HG02571 (cell line): ENCODE measurements at regions not wholly inside any gene's neighbourhood (a gene's known extent, or its start where the extent isn't known, plus 50 kb on each side); places are given as distances from the start of the nearest gene placed in this dataset.

Experiments
- ATAC-seq: cut with Tn5 transposase; IDR thresholded peaks from one replicate; pipeline ENCODE4 v1.9.1; 2021; ENCODE audit warnings: mild to moderate bottlenecking, moderate library complexity; ENCODE audit not compliant: unreplicated experiment

GRCh38 chr2:136226903-136227302 lies 109.0 kb upstream of the CXCR4 start:
- no peak for ATAC-seq

DNA sequence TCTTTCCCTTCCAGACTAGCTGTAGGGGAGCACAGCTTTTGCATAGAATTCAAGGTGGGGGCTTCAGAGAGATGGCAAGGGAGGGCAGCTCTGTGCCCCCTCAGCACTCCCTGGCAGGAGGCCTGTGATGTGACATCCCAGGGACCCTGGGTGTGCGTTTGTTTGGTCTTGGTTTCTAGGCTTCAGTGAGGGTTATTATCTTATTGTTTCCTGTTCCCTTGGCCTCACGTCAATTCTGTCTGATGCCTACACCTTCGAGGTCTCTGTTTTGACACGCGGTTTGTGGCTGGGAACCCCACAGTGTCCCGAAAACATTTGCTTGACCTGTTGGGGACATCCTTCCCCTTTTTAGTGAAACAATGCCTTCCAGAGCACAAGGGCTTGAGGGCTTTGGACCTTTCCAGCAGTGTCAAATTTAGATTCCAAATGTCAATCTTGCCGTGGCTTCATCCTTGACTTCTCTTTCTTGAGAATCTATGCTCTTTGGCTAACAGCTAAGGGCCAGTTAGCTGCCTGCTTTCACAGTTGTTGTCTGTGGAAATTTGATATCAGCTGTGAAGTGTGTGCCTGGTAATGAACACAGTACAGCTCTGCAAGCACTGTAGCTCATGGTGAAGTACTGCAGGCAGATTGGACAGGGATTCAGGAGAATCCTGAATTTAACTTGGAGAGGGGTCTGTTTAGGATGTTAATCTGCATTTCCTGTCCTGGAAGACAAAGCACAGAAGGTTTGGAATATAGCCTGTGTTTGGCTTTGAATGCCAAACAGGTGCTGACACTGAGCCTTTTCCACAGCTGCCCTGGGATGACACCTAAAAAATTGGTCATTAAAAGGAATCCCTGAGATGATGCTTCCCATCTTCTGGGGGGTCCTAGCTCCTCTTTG lies 108.2 kb upstream of the CXCR4 start:
- ATAC-seq, result no peak

GRCh38 chr2:136223274-136223673 lies 105.3 kb upstream of the CXCR4 start:
- no peak for ATAC-seq

GRCh38 chr2:136222862-136223261 lies 104.9 kb upstream of the CXCR4 start:
- ATAC-seq, result no peak

DNA sequence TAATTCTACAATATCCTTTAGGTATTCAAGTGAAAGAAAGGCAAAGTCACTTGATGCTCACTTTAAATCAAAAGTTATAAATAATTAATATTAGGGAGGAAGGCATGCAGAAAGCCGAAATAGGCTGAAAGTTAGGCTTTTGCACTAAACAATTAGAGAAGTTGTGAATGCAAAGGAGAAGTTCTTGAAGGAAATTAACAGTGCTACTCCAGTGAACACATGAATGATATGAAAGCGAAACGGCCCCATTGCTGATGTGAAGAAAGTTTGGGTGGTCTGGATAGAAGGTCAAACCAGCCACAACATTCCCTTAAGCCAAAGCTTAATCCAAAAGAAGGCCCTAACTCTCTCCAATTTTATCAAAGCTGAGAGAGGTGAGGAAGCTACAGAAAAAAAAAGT lies 103.1 kb upstream of the CXCR4 start:
- no peak for ATAC-seq

DNA sequence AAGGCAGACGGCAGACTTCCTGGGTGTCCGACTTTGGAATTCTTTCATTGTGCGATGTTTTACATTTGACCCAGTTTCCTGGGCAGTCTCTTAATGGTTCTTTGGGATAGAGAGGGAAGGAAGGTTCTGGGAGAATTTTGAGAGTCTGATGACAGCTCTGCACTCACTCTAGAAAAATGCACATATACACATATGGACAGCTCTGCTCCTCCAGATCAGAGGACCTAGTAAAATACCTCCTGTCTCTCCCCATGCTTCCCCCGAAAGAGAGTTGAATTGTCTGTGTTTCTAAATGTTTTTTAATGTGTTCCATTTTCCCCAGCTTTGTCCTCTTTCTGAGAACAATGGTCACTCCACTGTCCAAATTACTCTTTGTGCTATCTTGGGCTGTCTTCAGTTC lies 102.0 kb upstream of the CXCR4 start:
- ATAC-seq, result no peak

GRCh38 chr2:136219341-136219740 lies 101.4 kb upstream of the CXCR4 start:
- ATAC-seq, result no peak

- ATAC-seq, result no peak
These were observed 100.0 kb upstream of the CXCR4 start for GRCh38 chr2:136217996-136218395.

- ATAC-seq, result no peak
These were observed 98.0 kb upstream of the CXCR4 start for GRCh38 chr2:136215908-136216472.

GRCh38 chr2:136215449-136215848 lies 97.5 kb upstream of the CXCR4 start:
- no peak for ATAC-seq

GRCh38 chr2:136214307-136215200 lies 96.6 kb upstream of the CXCR4 start:
- no peak for ATAC-seq

DNA sequence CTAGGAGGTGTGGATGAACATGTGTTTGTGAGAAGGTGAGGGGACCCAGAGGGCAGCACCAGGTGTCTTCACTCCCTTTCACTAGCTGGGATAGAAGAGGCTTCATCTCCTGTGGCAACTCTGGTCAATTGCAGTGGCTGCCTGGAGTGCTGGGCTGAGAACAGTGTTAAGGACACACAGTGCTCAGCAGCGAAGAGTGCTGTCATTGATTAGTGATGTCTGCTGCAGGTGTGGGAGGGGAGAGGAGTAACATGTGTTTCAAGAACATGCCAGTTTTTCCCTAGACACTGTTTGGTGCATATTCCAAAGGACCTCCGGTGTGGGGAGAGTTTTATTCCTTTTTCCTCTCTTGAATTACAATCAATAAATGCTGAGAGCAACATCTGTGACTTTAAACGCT lies 95.9 kb upstream of the CXCR4 start:
- ATAC-seq, result no peak

GRCh38 chr2:136212426-136213378 lies 94.8 kb upstream of the CXCR4 start:
- peak; percentile 57 for ATAC-seq

DNA sequence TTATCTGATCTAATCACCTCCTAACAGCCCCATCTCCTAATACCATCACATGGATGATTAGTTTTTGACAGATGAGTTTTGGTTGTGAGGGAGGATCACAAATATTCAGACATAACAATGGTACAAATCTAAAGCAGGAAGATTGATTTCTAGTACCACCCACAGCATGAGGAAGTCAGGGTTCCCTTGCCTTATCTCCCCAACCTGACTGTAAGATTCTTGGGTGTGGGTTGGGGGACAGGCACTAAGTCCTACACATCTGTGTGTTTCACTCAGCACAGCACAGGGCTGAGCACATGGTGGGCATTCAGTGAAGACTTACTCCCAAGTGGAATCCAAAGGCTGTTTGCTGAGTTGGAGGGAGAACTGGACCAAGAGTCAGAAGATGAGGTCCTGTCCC lies 93.8 kb upstream of the CXCR4 start:
- ATAC-seq, result no peak

DNA sequence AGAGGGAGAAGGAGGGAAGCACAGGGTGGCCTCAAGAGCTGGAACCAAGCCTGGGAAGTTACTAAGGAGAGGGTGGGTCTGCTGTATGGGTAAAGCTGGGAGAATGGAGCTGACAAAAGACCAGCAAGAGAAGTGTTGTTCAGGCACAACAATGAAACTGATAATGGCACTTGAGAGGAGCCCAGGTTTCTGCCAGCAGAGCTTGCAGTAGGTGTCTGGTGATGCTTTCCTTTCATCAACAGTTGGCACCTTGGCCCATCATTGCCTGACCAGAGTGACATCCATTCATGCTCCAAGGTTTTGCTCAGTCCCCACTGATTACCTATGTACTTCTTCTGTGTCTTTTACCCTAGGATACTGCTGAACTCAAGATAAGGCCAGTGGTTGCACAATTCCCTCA lies 92.9 kb upstream of the CXCR4 start:
- ATAC-seq, result no peak

DNA sequence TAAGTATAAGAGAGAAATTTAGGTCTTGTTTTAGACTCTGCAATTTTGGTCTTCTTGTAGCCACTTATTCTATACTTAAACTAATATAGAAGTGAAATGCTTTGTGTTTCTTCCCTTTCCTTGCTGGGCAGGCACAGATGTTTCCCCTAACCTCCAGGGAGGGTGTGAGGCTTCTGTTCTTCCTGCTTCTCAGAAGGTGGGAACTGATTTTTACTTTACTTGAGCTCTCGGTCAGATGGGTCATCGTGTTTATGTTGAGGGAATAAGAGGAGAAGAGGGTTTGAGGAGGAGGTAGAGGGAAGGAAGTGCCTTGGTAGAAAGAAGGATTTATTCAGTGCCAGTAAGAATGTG lies 92.5 kb upstream of the CXCR4 start:
- ATAC-seq, result no peak

- no peak for ATAC-seq
These were observed 91.9 kb upstream of the CXCR4 start for GRCh38 chr2:136209561-136210454.

GRCh38 chr2:136208682-136209420 lies 90.9 kb upstream of the CXCR4 start:
- no peak for ATAC-seq

GRCh38 chr2:136207665-136208064 lies 89.7 kb upstream of the CXCR4 start:
- no peak for ATAC-seq
